ENCODE measurements at regions not wholly inside any gene's neighbourhood (a gene's known extent, or its start where the extent isn't known, plus 50 kb on each side); places are given as distances from the start of the nearest gene placed in this dataset.

DNA sequence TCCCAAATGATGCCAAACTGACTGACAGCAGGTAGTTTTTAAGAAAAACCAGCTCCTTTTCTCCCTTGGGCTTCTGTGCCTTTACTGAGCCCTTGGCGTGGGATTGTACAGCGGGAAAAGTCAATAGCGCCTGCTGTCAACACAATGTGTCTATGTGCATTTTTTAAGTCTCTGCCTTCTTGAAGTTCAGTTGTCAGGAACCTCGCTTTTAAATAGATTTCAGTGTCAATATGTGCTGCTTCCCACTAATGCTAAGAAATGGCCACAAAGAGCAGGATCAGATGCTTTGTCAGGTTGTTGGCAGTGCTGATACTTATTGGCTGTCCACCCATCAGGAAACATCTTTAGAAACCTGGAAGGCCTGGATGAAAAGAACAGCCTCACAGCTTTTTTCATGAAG is 424.4 kb downstream of the C3orf38 start:
- Histone ChIP-seq H3K27ac (ENCODE audit: low read depth, low read length) (no peak overlapping the region), H3K27me3 (ENCODE audit: control insufficient read depth, insufficient read depth, low read length) (no peaks in the 10 kb centered on the region), H3K4me3 (ENCODE audit: low read depth, low read length) (no peak overlapping the region), H3K9me3 (ENCODE audit: control insufficient read depth, insufficient read depth, low read length) (no peaks in the 10 kb centered on the region)
- ChIA-PET CTCF (no interaction called here), POLR2A (no interaction called here)
- no peak for TF ChIP-seq CTCF (IDR thresholded peaks at IDR 0.05; ENCODE audit: low read depth, low read length)
- DNase-seq (ENCODE audit: low read depth, low spot score), result no peak

GRCh38 chr3:88584451-88584850 is 434.7 kb downstream of the C3orf38 start:
- no peak for TF ChIP-seq CTCF (IDR thresholded peaks at IDR 0.05; ENCODE audit: low read depth, low read length)
- no peak for DNase-seq (ENCODE audit: low read depth, low spot score)

GRCh38 chr3:88586121-88586640 is 436.4 kb downstream of the C3orf38 start:
- no peak for TF ChIP-seq CTCF (IDR thresholded peaks at IDR 0.05; ENCODE audit: low read depth, low read length)
- Histone ChIP-seq H3K27me3 (ENCODE audit: control insufficient read depth, insufficient read depth, low read length) (no peaks in the 10 kb centered on the region), H3K4me3 (ENCODE audit: low read depth, low read length) (no peak overlapping the region), H3K27ac (ENCODE audit: low read depth, low read length) (no peak overlapping the region), H3K9me3 (ENCODE audit: control insufficient read depth, insufficient read depth, low read length) (no peaks in the 10 kb centered on the region)
- DNase-seq (ENCODE audit: low read depth, low spot score), result no peak
- POLR2A ChIA-PET, result no interaction called here
- CTCF ChIA-PET, result interaction anchor here (0.7 kb wide), 1 partner anchor 373 kb away, joined by 3 read pairs; no protein-coding TSS in a partner anchor

More at GRCh38 chr3:88584451-88584850, 434.7 kb downstream of the C3orf38 start:
- Histone ChIP-seq H3K27ac (ENCODE audit: low read depth, low read length) (no peak overlapping the region), H3K9me3 (ENCODE audit: control insufficient read depth, insufficient read depth, low read length) (no peaks in the 10 kb centered on the region), H3K27me3 (ENCODE audit: control insufficient read depth, insufficient read depth, low read length) (no peaks in the 10 kb centered on the region), H3K4me3 (ENCODE audit: low read depth, low read length) (no peak overlapping the region)
- ChIA-PET CTCF (no interaction called here), POLR2A (no interaction called here)

GRCh38 chr3:88589138-88589537 is 439.4 kb downstream of the C3orf38 start:
- Histone ChIP-seq H3K27me3 (ENCODE audit: control insufficient read depth, insufficient read depth, low read length) (no peaks in the 10 kb centered on the region), H3K4me3 (ENCODE audit: low read depth, low read length) (no peak overlapping the region), H3K9me3 (ENCODE audit: control insufficient read depth, insufficient read depth, low read length) (no peaks in the 10 kb centered on the region), H3K27ac (ENCODE audit: low read depth, low read length) (no peak overlapping the region)
- no peak for DNase-seq (ENCODE audit: low read depth, low spot score)
- TF ChIP-seq CTCF (IDR thresholded peaks at IDR 0.05; ENCODE audit: low read depth, low read length), result no peak
- POLR2A ChIA-PET, result no interaction called here
- CTCF ChIA-PET, result no interaction called here

DNA sequence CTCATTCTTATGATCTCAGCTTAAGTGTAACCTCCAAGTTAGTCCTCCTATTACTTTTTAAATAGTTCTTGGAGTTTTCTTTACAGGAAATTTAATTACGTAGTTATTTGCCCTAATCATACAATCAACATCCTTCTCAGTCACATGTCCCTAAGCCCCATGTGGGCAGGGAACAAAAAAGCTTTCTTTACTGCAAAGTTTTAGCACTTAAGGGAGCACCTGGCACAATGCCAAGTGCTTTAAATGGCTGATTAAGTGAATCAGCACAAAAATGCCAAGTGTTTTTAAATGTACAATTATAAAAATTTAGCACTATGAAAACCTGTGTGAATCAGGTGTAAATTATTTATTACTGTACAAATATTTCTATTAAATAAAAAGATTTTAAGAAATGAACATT is 445.3 kb downstream of the C3orf38 start:
- DNase-seq (ENCODE audit: low read depth, low spot score), result no peak
- Histone ChIP-seq H3K9me3 (ENCODE audit: control insufficient read depth, insufficient read depth, low read length) (no peaks in the 10 kb centered on the region), H3K27ac (ENCODE audit: low read depth, low read length) (no peak overlapping the region), H3K4me3 (ENCODE audit: low read depth, low read length) (no peak overlapping the region), H3K27me3 (ENCODE audit: control insufficient read depth, insufficient read depth, low read length) (no peaks in the 10 kb centered on the region)
- ChIA-PET POLR2A (no interaction called here), CTCF (no interaction called here)
- TF ChIP-seq CTCF (IDR thresholded peaks at IDR 0.05; ENCODE audit: low read depth, low read length), result no peak

Data from AG04450 (cell line).